Testis (tissue), 2 donors: ENCODE measurements at regions not wholly inside any gene's neighbourhood (a gene's known extent, or its start where the extent isn't known, plus 50 kb on each side); places are given as distances from the start of the nearest gene placed in this dataset.

ENCODE experiments used
- CTCF ChIP-seq, 3 experiments: fragments of 450-650 bp in 2 of 3; fragments of 200-600 bp in 1 of 3; sonication (generic) in 1 of 3; IDR thresholded peaks; one replicate each; pipeline ENCODE4 v1.5.1; 2016 to 2019; ENCODE audit warnings: antibody characterized with exemption in 3 of 3, mild to moderate bottlenecking in 2 of 3, moderate library complexity in 1 of 3
- POLR2A ChIP-seq: fragments of 450-650 bp; IDR thresholded peaks from one replicate; pipeline ENCODE4 v1.6.1; 2017; ENCODE audit warnings: antibody characterized with exemption, mild to moderate bottlenecking, moderate library complexity

GRCh38 chr1:14010476-14010875 is 310.5 kb downstream of the PRDM2 start:
- no peak for TF ChIP-seq CTCF (IDR thresholded peaks at IDR 0.05)
- TF ChIP-seq POLR2A = no peak
